NT2/D1 (cell line): ENCODE measurements at regions not wholly inside any gene's neighbourhood (a gene's known extent, or its start where the extent isn't known, plus 50 kb on each side); places are given as distances from the start of the nearest gene placed in this dataset.

Experiments
- YY1 ChIP-seq: IDR thresholded peaks from 2 replicates; pipeline ENCODE4 v1.6.1; 2011; ENCODE audit not compliant: insufficient read length, insufficient read depth
- ZNF274 ChIP-seq: IDR thresholded peaks from 2 replicates; pipeline ENCODE4 v1.6.1; 2011; ENCODE audit warnings: mild to moderate bottlenecking, low read depth, low read length

DNA sequence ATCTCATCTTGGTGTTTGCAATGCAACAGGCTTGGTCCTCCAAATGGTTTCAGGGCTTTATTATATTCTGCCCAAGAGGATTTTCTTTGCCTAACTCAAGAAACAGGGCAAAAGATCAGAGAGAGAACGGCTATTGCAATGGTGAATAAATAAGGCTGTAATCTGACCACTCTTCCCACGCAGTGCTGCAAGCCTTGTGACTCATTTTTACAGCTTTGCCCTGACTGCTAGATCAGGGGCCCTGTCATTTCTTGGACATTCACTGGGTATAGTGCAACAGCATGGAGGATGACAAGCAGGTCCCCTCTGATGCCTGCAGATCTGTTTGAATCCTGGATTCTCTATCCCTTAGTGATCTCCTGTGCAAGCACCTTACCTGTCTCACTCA lies 459.1 kb downstream of the EBF1 start:
- TF ChIP-seq YY1 (no peak), ZNF274 (no peak)
